ENCODE measurements at regions not wholly inside any gene's neighbourhood (a gene's known extent, or its start where the extent isn't known, plus 50 kb on each side); places are given as distances from the start of the nearest gene placed in this dataset.

- H3K27me3 ChIP-seq (ENCODE audit: insufficient read depth, low read depth): no peaks in the 10 kb centered on the region
- no peak overlapping the region for H3K4me3 ChIP-seq (IDR thresholded peaks at IDR 0.05; ENCODE audit: insufficient read depth, low read depth, low read length)
- H4K20me1 ChIP-seq (ENCODE audit: insufficient read depth): no peaks in the 10 kb centered on the region
- H3K9ac ChIP-seq: no peak overlapping the region
- no peak overlapping the region for H2AFZ ChIP-seq (ENCODE audit: low read depth)
- no peak for TF ChIP-seq CTCF (conservative IDR thresholded peaks at IDR 0.05; ENCODE audit: low read depth, low read length)
- no peaks in the 10 kb centered on the region for H3K36me3 ChIP-seq (ENCODE audit: insufficient read depth)
- H3K79me2 ChIP-seq (ENCODE audit: insufficient read depth, low read depth): no peaks in the 10 kb centered on the region
- H3K4me1 ChIP-seq (ENCODE audit: low read depth, poor library complexity, severe bottlenecking): no peaks in the 10 kb centered on the region
- H3K4me2 ChIP-seq: no peak overlapping the region
- H3K27ac ChIP-seq: no peak overlapping the region
Measured at GRCh38 chr3:163315786-163316185, 1762.5 kb downstream of the SI start.

- Histone ChIP-seq H3K4me3 (IDR thresholded peaks at IDR 0.05; ENCODE audit: insufficient read depth, low read depth, low read length) (no peak overlapping the region), H3K79me2 (ENCODE audit: insufficient read depth, low read depth) (no peaks in the 10 kb centered on the region), H3K4me2 (no peak overlapping the region), H4K20me1 (ENCODE audit: insufficient read depth) (no peaks in the 10 kb centered on the region), H3K4me1 (ENCODE audit: low read depth, poor library complexity, severe bottlenecking) (no peaks in the 10 kb centered on the region), H3K9ac (no peak overlapping the region), H3K27me3 (ENCODE audit: insufficient read depth, low read depth) (no peaks in the 10 kb centered on the region), H2AFZ (ENCODE audit: low read depth) (no peak overlapping the region), H3K27ac (no peak overlapping the region), H3K36me3 (ENCODE audit: insufficient read depth) (no peaks in the 10 kb centered on the region)
- TF ChIP-seq CTCF (conservative IDR thresholded peaks at IDR 0.05; ENCODE audit: low read depth, low read length): no peak
Measured at GRCh38 chr3:163306405-163306804, 1771.9 kb downstream of the SI start.

- TF ChIP-seq CTCF (conservative IDR thresholded peaks at IDR 0.05; ENCODE audit: low read depth, low read length): no peak
- H3K4me3 ChIP-seq (IDR thresholded peaks at IDR 0.05; ENCODE audit: insufficient read depth, low read depth, low read length): no peak overlapping the region
- no peak overlapping the region for H3K27ac ChIP-seq
- H3K4me1 ChIP-seq (ENCODE audit: low read depth, poor library complexity, severe bottlenecking): no peaks in the 10 kb centered on the region
- no peak overlapping the region for H3K4me2 ChIP-seq
- no peak overlapping the region for H2AFZ ChIP-seq (ENCODE audit: low read depth)
- no peaks in the 10 kb centered on the region for H3K27me3 ChIP-seq (ENCODE audit: insufficient read depth, low read depth)
- no peaks in the 10 kb centered on the region for H3K36me3 ChIP-seq (ENCODE audit: insufficient read depth)
- H4K20me1 ChIP-seq (ENCODE audit: insufficient read depth): no peaks in the 10 kb centered on the region
- H3K9ac ChIP-seq: no peak overlapping the region
- no peaks in the 10 kb centered on the region for H3K79me2 ChIP-seq (ENCODE audit: insufficient read depth, low read depth)
Measured at GRCh38 chr3:163273694-163274093, 1777.1 kb downstream of the OTOL1 start.

- Histone ChIP-seq H3K36me3 (ENCODE audit: insufficient read depth) (no peaks in the 10 kb centered on the region), H3K4me1 (ENCODE audit: low read depth, poor library complexity, severe bottlenecking) (no peaks in the 10 kb centered on the region), H4K20me1 (ENCODE audit: insufficient read depth) (no peaks in the 10 kb centered on the region), H3K4me3 (IDR thresholded peaks at IDR 0.05; ENCODE audit: insufficient read depth, low read depth, low read length) (no peak overlapping the region), H3K9ac (no peak overlapping the region), H3K27ac (no peak overlapping the region), H3K4me2 (no peak overlapping the region), H2AFZ (ENCODE audit: low read depth) (no peak overlapping the region), H3K27me3 (ENCODE audit: insufficient read depth, low read depth) (no peaks in the 10 kb centered on the region), H3K79me2 (ENCODE audit: insufficient read depth, low read depth) (no peaks in the 10 kb centered on the region)
- TF ChIP-seq CTCF (conservative IDR thresholded peaks at IDR 0.05; ENCODE audit: low read depth, low read length): no peak
Measured at GRCh38 chr3:163266731-163267130, 1770.1 kb downstream of the OTOL1 start.

- no peak for TF ChIP-seq CTCF (conservative IDR thresholded peaks at IDR 0.05; ENCODE audit: low read depth, low read length)
- H3K36me3 ChIP-seq (ENCODE audit: insufficient read depth): no peaks in the 10 kb centered on the region
Measured at GRCh38 chr3:163261618-163262017, 1765.0 kb downstream of the OTOL1 start.

More at GRCh38 chr3:163261618-163262017, 1765.0 kb downstream of the OTOL1 start:
- Histone ChIP-seq H2AFZ (ENCODE audit: low read depth) (no peak overlapping the region), H3K27me3 (ENCODE audit: insufficient read depth, low read depth) (no peaks in the 10 kb centered on the region), H3K9ac (no peak overlapping the region), H3K27ac (no peak overlapping the region), H3K4me2 (no peak overlapping the region), H3K4me3 (IDR thresholded peaks at IDR 0.05; ENCODE audit: insufficient read depth, low read depth, low read length) (no peak overlapping the region), H3K79me2 (ENCODE audit: insufficient read depth, low read depth) (no peaks in the 10 kb centered on the region), H4K20me1 (ENCODE audit: insufficient read depth) (no peaks in the 10 kb centered on the region), H3K4me1 (ENCODE audit: low read depth, poor library complexity, severe bottlenecking) (no peaks in the 10 kb centered on the region)

All from KMS-11 (cell line).